Kidney (tissue), 13 donors: ENCODE measurements at regions not wholly inside any gene's neighbourhood (a gene's known extent, or its start where the extent isn't known, plus 50 kb on each side); places are given as distances from the start of the nearest gene placed in this dataset.

Experiments used
- DNase-seq, 5 donors: peaks; one replicate each; pipeline ENCODE4 v3.0.0-alpha.2; 2013 to 2020
- FAIRE-seq: peaks from 2 replicates; lab custom pipeline; 2012; peaks lifted over from hg19 to GRCh38; lab: Jason Lieb, UNC
- H3K27ac ChIP-seq, 2 donors: one replicate each; pipeline ENCODE4 v1.7.0; 2013; ENCODE audit warnings: low read depth in 2 of 2, low read length in 2 of 2, inconsistent platforms in 1 of 2
- H3K27me3 ChIP-seq: one replicate; pipeline ENCODE4 v1.7.1; 2013; ENCODE audit warnings: low read length, inconsistent platforms; ENCODE audit not compliant: control insufficient read depth, insufficient read depth
- H3K36me3 ChIP-seq, 3 donors: one replicate each; pipeline versions ENCODE4 v1.7.0 to v1.7.1; 2013; ENCODE audit warnings: low read length in 3 of 3, control low read depth in 1 of 3, inconsistent platforms in 1 of 3; ENCODE audit not compliant: insufficient read depth in 3 of 3, control insufficient read depth in 2 of 3
- H3K4me1 ChIP-seq, 3 donors: one replicate each; pipeline versions ENCODE4 v1.7.0 to v1.7.1; 2013; ENCODE audit warnings: low read length in 3 of 3, inconsistent platforms in 1 of 3, low read depth in 1 of 3; ENCODE audit not compliant: control insufficient read depth in 2 of 3, insufficient read depth in 2 of 3
- H3K4me3 ChIP-seq, 3 donors: one replicate each; pipeline versions ENCODE4 v1.7.0 to v1.8.1; 2013; ENCODE audit warnings: low read length in 3 of 3, control low read depth in 1 of 3, inconsistent platforms in 1 of 3
- H3K9ac ChIP-seq, 3 donors: one replicate each; pipeline versions ENCODE4 v1.7.0 to v1.7.1; 2013; ENCODE audit warnings: low read length in 3 of 3, control low read depth in 1 of 3, inconsistent platforms in 1 of 3
- H3K9me3 ChIP-seq, 3 donors: one replicate each; pipeline versions ENCODE4 v1.7.0 to v1.7.1; 2013; ENCODE audit warnings: low read length in 3 of 3, control low read depth in 1 of 3, inconsistent platforms in 1 of 3; ENCODE audit not compliant: control insufficient read depth in 2 of 3, insufficient read depth in 1 of 3
- CTCF ChIP-seq: IDR thresholded peaks from 3 replicates; pipeline ENCODE4 v1.5.1; 2012; ENCODE audit warnings: mild to moderate bottlenecking, moderate library complexity, borderline replicate concordance; ENCODE audit not compliant: insufficient read depth; ENCODE audit errors: extremely low read depth
- intact Hi-C: fragments of 100-400 bp; cut with DNase I; formaldehyde crosslinking; loops from one replicate; pipeline ENCODE4 v1.11.1; 2022
- donor health status: control.
- donor health status: control.
- donor health status: control.
- donor health status: control.
- donor health status: control.
- donor health status: DM: yes; HTN: yes; CAD: no.
- donor health status: Normal renal cell carcinoma (clear cell type).

DNA sequence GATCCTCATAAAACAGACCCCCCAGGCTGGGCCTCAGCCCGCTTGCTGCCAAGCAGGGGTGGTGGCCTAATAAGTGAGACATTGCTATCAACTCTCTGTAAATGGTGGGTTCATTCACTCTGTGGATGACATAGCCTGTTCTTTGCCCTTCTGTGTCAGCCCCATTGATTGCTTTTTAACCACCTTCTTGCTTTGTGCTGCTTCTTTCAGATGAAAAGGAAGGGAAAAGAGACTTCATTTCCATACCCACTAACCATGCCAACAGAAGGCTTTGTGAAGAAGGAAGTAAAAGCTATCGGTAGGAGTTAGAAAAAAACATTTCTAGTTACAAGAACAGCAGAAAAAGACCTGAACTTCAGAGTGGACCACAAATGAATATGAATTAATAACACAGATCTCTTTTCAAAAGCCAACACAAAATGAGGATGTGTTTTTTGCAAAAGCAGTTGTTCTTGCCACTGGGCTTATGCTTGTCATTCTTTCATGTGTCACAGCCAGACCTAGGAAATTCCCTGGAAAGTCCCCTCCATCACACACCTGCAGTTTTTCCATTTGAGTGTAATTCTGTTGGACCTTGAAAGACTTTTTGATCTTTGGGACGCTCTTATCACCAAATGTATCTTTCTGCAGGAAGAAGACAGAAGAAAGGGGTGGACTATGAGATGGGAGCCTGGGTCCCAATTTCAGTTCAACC is 507.7 kb downstream of the CCDC171 start:
- TF ChIP-seq CTCF = no peak
- H3K27me3 ChIP-seq = no peaks in the 10 kb centered on the region
- H3K4me1 ChIP-seq = no peaks in the 10 kb centered on the region
- no peak overlapping the region for H3K9ac ChIP-seq
- DNase-seq (no peak), FAIRE-seq (no peak)
- H3K9me3 ChIP-seq = no peaks in the 10 kb centered on the region
- no peak overlapping the region for H3K27ac ChIP-seq
- H3K36me3 ChIP-seq = no peaks in the 10 kb centered on the region
- H3K4me3 ChIP-seq = no peak overlapping the region
- intact Hi-C loops = no loop called here

DNA sequence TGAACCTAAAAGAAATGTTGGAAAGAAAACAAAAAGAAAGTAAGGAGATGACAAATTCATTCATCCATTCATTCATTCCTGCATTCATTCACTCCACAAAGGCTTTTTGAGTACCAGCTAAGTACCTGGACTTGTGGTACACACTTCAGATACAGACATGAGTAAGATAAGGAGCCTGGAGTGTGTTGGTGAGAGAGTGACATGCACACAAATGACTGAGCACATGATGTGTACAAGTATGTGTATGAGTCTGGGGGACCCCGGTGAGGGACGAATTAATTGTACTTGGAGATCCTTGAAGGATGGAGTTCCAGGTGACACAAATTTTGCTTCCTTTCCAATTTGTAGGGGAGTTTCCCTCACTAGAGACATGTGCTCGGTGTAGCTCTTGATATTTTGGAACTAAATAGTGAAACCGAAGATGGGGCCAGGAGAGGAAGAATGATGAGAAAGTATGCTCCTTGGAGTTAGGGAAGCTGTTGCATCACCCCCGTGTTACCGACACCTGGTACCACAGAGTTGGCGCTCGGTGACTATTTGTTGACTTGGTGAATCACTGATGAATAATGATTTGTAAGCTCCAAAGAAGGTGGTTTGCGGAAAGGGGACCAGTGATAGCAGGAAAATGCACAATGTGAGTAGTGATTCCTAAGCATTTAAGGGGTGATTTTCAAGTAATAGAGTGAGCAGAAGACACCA is 509.8 kb downstream of the CCDC171 start:
- no peaks in the 10 kb centered on the region for H3K27me3 ChIP-seq
- H3K9ac ChIP-seq = no peak overlapping the region

GRCh38 chr9:16063241-16063591 is 510.4 kb downstream of the CCDC171 start:
- Histone ChIP-seq H3K36me3 (no peaks in the 10 kb centered on the region), H3K4me1 (no peaks in the 10 kb centered on the region), H3K9ac (no peak overlapping the region), H3K27ac (no peak overlapping the region), H3K9me3 (no peaks in the 10 kb centered on the region), H3K4me3 (no peak overlapping the region), H3K27me3 (no peaks in the 10 kb centered on the region)
- no peak for DNase-seq
- TF ChIP-seq CTCF = no peak
- intact Hi-C loops = no loop called here
- FAIRE-seq = no peak

More for the DNA sequence above, 509.8 kb downstream of the CCDC171 start:
- Histone ChIP-seq H3K4me1 (no peaks in the 10 kb centered on the region), H3K36me3 (no peaks in the 10 kb centered on the region), H3K4me3 (no peak overlapping the region), H3K27ac (no peak overlapping the region), H3K9me3 (no peaks in the 10 kb centered on the region)
- TF ChIP-seq CTCF = no peak
- intact Hi-C loops = no loop called here
- no peak for DNase-seq
- no peak for FAIRE-seq
